ENCODE measurements at regions not wholly inside any gene's neighbourhood (a gene's known extent, or its start where the extent isn't known, plus 50 kb on each side); places are given as distances from the start of the nearest gene placed in this dataset.

DNA sequence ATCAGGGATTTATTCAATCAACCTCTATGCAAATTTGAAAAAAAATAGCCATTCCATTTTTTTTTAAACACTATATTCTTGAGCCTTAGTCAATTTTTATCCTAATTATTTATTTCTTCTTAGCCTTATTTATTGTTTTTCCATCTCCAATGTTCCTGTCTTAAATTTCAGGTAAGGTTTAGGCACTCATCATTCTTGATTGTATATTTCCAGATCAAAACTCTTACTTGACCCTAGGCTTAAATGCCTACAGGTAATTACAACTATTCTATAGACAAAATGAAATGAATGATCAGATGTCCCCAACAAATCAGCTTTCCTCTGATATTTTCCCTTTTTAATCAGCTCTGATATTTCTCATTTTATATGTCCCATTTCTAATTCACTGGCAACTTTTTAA is 402.6 kb upstream of the EPHA7 start:
- Histone ChIP-seq H3K4me3 (replicated peaks in 1 of 3; ENCODE audit: insufficient read depth in 1 of 3, low read depth in 1 of 3, low read length in 3 of 3) (no peak overlapping the region), H3K9me3 (replicated peaks; ENCODE audit: control insufficient read depth, insufficient read depth, low read length) (no peaks in the 10 kb centered on the region), H3K9ac (replicated peaks; ENCODE audit: extremely low read depth, insufficient read depth, low read length) (no peak overlapping the region), H4K20me1 (replicated peaks; ENCODE audit: control insufficient read depth, extremely low read depth, insufficient read depth, low read length) (no peaks in the 10 kb centered on the region), H3K4me2 (ENCODE audit: insufficient read depth, low read length) (no peak overlapping the region), H3K9me1 (replicated peaks; ENCODE audit: control insufficient read depth, extremely low read depth, insufficient read depth, low read length) (no peaks in the 10 kb centered on the region), H3K27ac (ENCODE audit: insufficient read depth, low read depth, low read length) (no peak overlapping the region), H2AFZ (ENCODE audit: low read depth, low read length) (no peak overlapping the region), H3K4me1 (ENCODE audit: control insufficient read depth, extremely low read depth, insufficient read depth, low read length) (no peaks in the 10 kb centered on the region), H3K27me3 (ENCODE audit: control insufficient read depth in 2 of 2, insufficient read depth in 2 of 2, low read length in 2 of 2) (no peaks in the 10 kb centered on the region), H3K36me3 (ENCODE audit: control insufficient read depth in 2 of 2, extremely low read depth in 1 of 2, insufficient read depth in 2 of 2, low read length in 2 of 2) (no peaks in the 10 kb centered on the region), H3K79me2 (ENCODE audit: control insufficient read depth, insufficient read depth, low read length) (no peaks in the 10 kb centered on the region)
- no TSS peak for BruUV-seq (replicated peaks)
- dilution Hi-C loops (cut with MboI; ENCODE audit: extremely low pct_ligation_motif_present, low sequenced_read_pairs), result no loop called here
- CTCF ChIA-PET, result no interaction called here
- intact Hi-C loops (cut with micrococcal nuclease), result no loop called here
- FAIRE-seq (no peak), DNase-seq (ENCODE audit: low read depth, low spot score) (no peak)
- POLR2A ChIA-PET, result no interaction called here
- TF ChIP-seq, protein P1, sequence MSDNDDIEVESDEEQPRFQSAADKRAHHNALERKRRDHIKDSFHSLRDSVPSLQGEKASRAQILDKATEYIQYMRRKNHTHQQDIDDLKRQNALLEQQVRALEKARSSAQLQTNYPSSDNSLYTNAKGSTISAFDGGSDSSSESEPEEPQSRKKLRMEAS (IDR thresholded peaks at IDR 0.05; ENCODE audit: insufficient read depth, insufficient read length), result no peak
- TF ChIP-seq POLR2A (IDR thresholded peaks at IDR 0.05; ENCODE audit: low read depth, low read length) (no peak), EZH2 (IDR thresholded peaks at IDR 0.05; ENCODE audit: borderline replicate concordance, low read depth, low read length, severe bottlenecking) (no peak), FOS (IDR thresholded peaks at IDR 0.05; ENCODE audit: borderline replicate concordance, insufficient read depth, low read length) (no peak), POLR2AphosphoS5 (IDR thresholded peaks at IDR 0.05; ENCODE audit: insufficient read depth, low read depth, low read length) (no peak), GATA2 (IDR thresholded peaks at IDR 0.05; ENCODE audit: insufficient read depth, insufficient read length, low read depth, low read length) (no peak), MYC (IDR thresholded peaks at IDR 0.05; ENCODE audit: low read depth, low read length) (no peak), JUN (IDR thresholded peaks at IDR 0.05; ENCODE audit: borderline replicate concordance, insufficient read depth, insufficient read length, low read depth) (no peak)
- TF ChIP-seq, protein P2, sequence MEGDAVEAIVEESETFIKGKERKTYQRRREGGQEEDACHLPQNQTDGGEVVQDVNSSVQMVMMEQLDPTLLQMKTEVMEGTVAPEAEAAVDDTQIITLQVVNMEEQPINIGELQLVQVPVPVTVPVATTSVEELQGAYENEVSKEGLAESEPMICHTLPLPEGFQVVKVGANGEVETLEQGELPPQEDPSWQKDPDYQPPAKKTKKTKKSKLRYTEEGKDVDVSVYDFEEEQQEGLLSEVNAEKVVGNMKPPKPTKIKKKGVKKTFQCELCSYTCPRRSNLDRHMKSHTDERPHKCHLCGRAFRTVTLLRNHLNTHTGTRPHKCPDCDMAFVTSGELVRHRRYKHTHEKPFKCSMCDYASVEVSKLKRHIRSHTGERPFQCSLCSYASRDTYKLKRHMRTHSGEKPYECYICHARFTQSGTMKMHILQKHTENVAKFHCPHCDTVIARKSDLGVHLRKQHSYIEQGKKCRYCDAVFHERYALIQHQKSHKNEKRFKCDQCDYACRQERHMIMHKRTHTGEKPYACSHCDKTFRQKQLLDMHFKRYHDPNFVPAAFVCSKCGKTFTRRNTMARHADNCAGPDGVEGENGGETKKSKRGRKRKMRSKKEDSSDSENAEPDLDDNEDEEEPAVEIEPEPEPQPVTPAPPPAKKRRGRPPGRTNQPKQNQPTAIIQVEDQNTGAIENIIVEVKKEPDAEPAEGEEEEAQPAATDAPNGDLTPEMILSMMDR (IDR thresholded peaks at IDR 0.05; ENCODE audit: extremely low read depth in 1 of 2, insufficient read depth in 1 of 2, low read depth in 1 of 2, low read length in 2 of 2), result no peak
